GM21515 (cell line): ENCODE measurements at regions not wholly inside any gene's neighbourhood (a gene's known extent, or its start where the extent isn't known, plus 50 kb on each side); places are given as distances from the start of the nearest gene placed in this dataset.
"Not testable (repeated sequence)": the region's sequence is repeated elsewhere in the genome, so short reads cannot be mapped to it uniquely, and the experiment has no call there.

Experiments used
- ATAC-seq: cut with Tn5 transposase; IDR thresholded peaks from one replicate; pipeline ENCODE4 v1.9.1; 2021; ENCODE audit not compliant: unreplicated experiment

DNA sequence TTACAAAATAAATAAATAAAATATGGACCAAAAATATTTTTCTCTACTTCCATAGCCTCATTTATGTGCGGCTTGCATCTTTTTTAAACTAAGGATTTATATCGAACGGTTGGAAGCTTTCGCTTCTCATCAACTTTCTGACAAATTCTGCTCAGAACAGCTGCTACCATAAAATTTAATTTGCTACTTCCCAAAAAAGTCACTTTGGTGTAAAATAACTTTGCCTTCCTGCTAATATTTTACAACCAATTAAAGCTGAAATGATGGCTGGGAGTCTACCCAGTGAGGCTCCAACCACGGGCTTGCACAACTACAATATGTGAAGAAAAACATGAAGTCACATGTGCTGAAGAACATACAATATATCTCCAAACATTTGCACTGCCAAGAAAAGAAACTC is 253.1 kb upstream of the NEBL start:
- no peak for ATAC-seq

DNA sequence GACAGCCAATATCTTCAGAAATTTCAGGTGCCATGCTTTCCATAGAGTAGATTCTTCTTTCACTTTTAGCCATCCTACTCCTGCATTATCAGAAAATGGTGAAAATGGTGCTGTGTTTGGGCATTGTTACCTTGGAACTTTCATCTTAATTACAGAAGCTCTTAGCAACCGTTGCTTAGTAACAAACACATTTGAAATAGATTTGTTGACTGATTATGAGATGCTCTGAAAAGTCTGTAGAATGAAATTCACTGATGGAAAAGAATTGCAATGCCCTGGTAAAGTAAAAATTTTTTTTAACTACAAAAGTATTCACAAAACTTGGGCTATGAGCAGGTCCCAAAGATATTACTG is 249.3 kb upstream of the NEBL start:
- ATAC-seq = no peak

DNA sequence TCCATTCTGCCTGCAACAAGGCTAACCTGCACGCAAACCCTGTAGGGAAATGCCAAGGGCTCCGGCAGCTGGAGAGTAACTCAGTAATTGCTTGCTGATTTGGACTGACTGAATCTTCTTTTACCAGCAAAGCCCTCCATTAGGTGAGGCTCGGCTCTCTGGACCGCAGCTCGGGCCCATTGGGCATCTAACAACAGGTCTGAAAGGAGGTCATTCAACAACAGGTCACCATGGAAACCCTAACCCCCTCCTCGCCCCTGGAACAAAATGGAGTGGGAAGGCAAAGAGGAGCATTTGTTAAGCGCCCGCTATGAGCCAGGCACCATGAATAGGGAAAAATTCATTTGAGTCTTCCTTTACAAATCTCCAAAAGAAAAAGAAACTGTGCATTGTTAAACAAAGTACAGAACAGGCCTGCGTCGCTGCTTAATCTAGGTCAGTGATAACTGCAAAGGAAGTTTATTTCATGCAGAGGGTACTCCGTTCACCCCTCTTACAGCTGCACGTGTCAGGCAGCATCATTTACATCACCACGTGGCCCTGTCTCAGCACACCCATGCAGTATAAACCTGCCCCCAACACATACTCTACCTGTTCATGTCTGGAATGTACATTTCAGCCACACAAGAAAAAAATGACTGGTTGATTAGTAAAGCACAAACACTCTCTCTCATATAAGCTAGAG is 248.8 kb upstream of the NEBL start:
- no peak for ATAC-seq

DNA sequence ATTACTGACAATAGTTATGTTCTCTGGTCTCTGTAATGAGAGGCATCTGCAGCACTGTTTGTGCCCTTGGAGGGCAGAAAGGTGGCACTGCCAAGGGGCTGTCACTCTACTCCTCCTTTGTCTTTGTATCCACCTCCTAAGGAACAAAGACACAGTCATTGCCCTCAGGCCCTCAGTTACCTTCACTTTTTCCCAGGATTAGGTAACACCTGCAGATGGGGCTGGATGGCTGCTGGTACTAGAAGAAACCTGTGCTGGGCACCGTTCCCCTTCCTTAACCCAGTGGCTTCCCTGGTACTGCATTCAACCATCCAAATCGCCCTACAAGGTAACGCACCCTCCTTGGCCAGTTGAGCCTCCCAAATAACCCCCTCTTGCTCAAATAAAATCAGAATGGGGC is 246.9 kb upstream of the NEBL start:
- ATAC-seq = no peak

DNA sequence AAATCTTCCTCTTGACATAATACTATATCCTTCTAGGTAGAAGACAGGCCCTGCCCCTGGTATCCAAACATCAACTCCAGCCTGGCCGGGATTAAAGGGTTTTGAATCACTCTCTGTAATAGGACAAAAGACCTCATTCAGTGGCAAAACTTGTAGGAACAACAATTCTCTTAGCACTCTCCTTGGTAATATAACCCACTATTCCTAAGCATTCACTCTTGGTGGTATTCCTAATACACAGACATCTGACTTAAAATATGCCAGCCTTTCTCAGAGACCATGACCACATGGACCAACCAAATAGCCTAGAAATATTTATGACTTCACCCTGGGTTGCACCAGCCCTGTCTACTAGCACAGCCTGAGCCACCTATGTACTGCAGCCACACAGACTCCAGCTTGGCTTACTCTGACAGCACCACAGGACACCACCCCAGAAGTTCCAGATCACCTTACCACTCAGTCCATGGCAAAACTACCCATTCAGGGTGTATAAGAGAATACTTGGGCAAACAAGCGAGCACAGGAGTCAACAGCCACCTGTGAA is 244.9 kb upstream of the NEBL start:
- ATAC-seq = no peak

DNA sequence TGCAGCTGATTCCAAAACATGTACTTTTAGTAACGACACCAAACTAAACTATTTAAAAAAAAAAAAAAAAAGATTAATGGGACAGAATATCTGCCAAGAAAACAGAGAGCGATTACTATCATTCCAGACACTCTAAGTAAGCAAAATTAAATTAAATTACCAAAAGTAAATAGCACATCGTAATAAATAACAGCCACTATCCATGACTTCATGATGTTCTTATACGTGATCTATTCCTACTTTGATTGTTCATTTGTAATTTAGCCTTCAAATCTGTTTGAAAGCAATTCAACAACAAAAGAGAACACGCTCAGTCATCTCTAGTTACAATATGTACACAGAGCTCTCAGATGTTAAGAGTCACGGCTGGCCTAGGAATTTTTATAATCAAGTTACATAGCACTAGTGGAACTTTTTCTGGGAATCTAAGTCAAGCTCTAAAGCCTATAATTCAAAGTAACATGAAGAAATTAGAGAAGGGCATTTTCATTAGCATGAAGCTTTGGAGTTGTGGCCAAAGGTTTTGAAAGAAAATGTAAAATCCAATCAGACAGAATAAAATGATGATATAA is 241.7 kb upstream of the NEBL start:
- ATAC-seq = no peak

DNA sequence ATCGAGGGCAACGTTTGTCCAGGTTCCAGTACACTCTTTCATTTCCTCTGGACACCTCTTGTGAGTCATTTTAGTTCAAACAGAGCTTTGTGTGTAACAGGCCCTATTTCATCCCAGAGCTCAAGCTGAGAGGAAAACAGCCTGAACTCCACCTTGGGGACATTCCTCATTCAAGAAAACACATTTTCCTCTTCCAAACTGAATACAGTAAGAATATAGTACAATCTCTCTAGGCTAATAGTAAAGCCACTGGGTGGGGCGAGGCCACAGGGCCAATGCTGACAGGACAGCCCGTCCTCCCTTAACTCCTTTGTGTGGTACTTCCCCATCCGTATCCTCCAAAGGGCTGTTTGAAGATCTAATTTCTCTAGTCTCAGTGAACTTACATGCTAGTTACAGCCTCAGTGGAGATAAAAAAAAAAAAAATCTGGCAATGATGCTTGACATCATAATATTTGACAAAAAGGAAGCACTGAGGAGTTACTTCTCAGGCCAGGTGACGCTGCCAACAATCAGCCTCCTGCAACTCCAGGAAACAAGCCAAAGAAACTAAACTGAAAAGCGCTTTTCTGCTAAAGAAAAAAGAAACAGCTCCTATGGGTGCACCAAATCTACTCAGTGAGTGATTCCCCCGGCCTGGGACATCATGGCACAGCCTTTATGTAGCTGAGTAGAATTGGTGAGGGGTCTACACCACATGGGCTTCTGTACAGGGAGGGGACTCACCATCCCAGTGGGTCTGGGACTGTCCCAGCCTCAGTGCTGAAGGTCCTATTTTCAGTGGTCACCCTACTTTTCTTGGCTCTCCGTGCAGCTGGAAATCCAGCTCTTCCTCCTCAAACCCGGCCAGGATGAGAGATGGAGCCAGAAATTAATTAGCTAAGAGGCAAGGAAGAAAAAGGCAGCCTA is 238.2 kb upstream of the NEBL start:
- ATAC-seq = no peak

DNA sequence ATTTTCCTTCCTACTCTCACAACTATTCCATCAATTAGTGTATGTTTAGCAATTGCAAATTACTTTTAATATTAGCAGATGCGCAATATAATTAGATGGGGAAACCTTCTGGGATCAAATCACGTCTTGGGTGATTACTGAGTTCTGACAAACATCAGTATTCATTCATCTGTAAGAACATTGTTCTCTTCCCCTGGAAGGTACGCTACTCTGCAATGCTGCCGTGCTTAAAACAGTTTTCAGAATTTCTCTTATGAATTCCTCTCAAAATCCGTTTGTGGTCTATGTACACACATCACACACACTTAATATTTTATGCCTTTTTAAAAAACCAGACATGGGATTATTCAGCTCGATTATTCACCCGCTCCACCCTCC is 237.5 kb upstream of the NEBL start:
- ATAC-seq = no peak

DNA sequence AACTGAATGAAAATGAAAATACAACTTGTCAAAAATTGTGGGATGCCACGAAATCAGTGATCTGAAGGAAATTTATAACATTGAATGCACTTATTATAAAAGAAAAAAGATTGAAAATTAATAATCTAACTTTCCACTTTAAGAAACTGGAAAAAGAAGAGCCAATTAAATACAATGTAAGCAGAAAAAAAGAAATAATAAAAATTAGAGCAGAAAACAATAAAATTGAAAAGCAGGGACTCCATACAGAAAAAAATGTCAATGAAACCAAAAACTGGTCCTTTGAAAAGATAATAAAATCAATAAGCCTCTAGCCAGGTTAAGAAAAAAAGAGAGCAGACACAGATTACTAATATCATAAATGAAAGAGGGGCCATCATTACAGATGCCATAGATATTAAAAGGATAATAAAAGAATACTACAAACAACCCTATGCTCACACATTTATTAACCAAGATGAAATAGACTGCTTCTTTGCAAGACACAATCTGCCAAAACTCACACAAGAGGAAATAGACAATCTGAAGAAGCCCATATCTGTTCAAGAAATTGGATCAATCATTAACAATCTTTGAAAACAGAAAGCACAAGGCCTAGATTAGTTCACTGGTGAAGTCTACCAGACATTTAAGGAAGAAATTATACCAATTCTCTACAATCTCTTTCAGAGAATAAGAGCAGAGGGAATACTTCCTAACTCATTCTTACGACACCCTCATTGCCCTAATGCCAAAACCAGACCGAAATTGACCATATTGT is 233.8 kb upstream of the NEBL start:
- no peak for ATAC-seq

DNA sequence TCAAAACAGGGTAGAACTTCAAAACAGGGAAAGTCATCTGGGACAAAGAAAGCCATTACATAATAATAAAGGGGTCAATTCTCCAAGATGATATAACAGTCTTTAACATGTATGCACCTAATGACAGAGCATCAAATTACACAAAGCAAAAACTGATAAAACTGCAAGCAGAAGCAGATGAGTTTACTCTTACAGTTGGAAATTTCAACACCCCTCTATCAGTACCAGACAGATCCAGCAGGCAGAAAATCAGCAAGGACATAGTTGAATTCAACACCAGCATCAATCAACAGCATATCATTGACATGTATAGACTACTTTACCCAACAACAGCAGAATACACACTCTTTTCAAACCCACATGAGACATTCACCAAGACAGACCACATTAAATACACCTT is 233.0 kb upstream of the NEBL start:
- ATAC-seq = no peak

DNA sequence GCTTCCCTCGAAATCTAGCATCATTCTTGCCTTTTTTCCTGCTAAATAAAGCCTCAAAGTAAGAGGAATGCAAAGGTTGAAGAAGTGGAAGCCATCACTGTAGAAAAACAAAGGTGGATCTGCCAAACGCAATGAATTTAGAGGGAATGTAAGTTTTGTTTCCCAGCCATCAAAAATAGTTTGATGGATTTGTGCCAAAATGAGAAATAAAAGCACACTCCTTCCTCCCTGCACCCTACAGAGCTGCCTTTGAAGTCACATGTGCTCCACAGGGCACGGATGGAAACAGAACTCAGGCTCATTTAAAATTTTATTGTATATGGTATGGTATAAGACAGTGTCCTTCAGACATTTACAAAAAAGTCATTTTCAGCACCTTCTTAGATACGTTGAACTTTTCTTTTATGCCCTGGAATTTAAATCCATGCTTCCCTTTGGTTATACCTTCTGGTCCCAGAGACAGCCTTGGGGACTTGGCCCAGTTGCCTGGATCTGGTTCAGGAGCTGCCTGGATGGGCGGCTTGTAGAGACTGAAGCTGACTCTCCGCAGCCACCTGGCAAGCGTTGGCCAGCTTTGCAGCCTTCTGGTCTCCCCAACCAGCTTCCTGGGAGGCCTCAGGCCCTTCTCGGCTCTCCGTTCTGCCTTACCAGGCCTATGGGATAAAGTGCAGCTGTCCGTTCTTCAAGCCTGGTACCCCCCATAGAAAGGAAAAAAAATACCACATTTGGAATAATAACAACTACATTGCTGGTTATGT is 228.5 kb upstream of the NEBL start:
- ATAC-seq = no peak

DNA sequence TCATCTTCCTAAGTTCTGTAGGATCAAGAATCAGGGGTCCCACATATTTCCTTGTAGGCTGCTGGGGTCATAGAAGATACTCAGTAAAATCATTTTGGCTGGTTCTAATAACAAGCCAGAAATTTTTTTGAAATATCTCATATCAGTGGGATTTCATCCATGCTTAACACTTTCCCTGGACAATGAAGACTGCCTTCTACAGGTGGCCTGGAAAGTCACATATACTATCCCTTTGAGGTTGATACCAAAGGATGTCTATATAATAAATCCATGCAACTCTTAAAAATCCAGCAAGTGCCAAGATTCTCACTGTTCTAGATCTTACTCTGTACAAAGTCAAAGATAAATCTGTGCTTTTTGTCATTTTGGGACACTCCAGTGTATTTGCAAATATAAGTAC is 225.8 kb upstream of the NEBL start:
- no peak for ATAC-seq

DNA sequence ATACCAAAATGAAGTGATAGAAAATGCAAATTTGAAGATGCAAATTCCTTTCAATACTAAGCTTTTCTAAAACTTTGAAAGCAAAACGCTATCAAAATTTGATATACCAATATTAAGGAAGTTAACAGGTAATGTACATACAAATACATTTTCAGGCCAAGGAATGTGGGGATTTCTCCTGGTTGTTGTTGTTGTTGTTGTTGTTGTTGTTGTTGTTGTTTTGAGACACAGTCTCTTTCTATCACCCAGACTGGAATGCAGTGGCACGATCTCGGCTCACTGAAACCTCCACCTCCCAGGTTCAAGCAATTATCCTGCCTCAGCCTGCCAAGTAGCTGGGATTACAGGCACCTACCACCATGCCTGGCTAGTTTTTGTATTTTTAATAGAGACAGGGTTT is 224.7 kb upstream of the NEBL start:
- ATAC-seq = not testable (repeated sequence)

DNA sequence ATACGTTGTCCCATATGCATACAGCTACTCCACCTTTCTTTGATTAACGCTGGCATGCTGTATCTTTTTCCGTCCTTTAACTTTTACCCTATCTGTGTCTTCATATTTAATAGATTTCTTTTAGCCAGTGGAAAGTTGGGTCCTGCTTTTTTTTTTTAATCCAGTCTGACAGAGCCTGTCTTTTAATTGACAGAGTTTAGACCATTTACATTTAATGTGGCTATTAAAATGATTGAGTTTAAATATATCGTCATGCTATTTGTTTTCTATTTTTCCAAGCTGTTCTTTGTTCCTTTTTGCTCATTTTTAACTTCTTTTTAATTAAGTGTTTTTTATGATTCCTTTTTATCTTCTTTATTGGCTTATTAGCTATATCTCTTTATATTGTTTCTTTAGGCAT is 217.6 kb upstream of the NEBL start:
- no peak for ATAC-seq

DNA sequence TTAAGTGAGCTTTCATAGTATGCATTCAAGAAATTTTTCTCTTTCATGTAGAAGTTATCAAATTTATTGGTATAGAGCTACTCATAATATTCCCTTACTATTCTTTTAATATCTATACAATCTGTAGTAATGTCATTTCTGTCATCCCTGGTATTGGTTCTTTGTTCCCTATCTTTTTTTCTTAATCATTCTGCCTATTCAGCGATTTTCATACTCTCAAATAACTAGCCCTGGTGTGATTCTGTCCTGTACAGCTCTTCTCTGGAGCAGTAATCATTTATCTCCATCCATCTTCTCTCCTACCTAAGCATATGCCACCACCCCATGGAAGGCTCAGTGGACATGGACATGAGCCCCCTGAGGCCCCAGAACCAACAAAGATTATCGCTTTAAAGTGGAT is 213.2 kb upstream of the NEBL start:
- ATAC-seq = no peak

DNA sequence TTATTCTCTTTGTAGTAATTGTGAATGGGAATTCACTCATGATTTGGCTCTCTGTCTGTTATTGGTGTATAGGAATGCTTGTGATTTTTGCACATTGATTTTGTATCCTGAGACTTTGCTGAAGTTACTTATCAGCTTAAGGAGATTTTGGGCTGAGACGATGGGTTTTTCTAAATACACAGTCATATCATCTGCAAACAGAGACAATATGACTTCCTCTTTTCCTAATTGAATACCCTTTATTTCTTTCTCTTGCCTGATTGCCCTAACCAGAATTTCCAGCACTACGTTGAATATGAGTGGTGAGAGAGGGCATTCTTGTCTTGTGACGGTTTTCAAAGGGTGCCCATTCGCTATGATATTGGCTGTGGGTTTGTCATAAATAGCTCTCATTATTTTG is 209.8 kb upstream of the NEBL start:
- ATAC-seq = not testable (repeated sequence)

DNA sequence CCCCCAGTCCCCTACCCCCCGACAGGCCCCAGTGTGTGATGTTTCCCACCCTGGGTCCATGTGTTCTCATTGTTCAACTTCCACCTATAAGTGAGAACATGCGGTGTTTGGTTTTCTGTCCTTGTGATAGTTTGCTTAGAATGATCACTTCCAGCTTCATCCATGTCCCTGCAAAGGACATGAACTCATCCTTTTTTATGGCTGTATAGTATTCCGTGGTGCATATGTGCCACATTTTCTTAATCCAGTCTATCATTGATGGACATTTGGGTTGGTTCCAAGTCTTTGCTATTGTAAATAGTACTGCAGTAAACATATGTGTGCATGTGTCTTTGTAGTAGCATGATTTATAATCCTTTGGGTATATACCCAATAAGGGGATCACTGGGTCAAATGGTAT is 208.2 kb upstream of the NEBL start:
- ATAC-seq = not testable (repeated sequence)

DNA sequence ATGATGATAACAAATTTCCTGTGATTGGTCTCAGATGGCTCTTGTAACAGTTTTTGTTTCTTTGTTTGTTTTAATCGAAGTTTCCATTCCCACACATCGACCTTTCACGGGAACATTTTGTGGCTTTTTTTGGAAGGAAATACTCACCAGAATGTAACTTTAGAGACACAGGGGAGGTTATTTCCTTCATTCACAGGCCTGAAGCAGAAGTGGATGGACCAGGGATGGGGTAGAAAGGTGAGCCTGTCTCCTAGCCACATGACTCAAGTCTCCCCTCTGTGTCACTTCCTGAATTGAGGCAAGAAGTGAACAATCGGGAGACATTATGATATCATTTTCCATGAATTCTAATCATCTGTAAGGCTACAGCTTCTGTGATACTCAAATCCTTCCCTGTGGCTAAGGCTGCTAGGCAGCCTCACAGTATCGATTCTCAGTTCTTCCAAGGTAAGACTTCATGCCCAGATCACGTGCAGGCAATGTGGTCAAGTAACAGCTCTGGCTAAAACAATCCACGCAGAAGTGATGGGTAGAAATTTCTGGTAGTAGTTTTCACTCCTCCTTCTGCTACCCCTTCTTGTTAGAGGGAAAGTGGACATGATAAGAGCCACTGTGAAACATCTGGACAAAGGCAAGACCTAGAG is 203.9 kb upstream of the NEBL start:
- ATAC-seq = no peak

DNA sequence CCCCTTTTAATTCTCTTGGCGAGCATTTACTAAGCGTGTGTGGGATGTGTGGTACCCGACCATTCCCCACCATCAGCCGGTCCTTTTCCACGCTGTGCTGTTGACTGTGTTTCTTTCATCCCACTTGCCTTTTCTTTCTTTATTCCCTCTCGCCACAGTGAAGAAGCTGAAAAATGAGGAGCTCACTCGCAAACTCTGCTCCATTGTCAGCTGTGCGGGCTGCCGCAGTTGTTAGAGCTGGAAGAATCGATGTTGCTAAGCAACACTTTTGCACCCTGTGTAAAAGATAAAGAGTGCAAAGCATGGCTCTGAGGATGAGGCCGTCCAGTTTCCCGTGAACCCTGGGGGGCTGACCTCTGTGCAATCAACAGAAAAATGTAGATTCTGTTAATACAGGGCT is 203.1 kb upstream of the NEBL start:
- ATAC-seq = no peak
